ENCODE measurements at regions not wholly inside any gene's neighbourhood (a gene's known extent, or its start where the extent isn't known, plus 50 kb on each side); places are given as distances from the start of the nearest gene placed in this dataset.
A peak's percentile ranks its signal among the peaks of the same experiment; 100 is the strongest.
"Not testable (repeated sequence)": the region's sequence is repeated elsewhere in the genome, so short reads cannot be mapped to it uniquely, and the experiment has no call there.

DNA sequence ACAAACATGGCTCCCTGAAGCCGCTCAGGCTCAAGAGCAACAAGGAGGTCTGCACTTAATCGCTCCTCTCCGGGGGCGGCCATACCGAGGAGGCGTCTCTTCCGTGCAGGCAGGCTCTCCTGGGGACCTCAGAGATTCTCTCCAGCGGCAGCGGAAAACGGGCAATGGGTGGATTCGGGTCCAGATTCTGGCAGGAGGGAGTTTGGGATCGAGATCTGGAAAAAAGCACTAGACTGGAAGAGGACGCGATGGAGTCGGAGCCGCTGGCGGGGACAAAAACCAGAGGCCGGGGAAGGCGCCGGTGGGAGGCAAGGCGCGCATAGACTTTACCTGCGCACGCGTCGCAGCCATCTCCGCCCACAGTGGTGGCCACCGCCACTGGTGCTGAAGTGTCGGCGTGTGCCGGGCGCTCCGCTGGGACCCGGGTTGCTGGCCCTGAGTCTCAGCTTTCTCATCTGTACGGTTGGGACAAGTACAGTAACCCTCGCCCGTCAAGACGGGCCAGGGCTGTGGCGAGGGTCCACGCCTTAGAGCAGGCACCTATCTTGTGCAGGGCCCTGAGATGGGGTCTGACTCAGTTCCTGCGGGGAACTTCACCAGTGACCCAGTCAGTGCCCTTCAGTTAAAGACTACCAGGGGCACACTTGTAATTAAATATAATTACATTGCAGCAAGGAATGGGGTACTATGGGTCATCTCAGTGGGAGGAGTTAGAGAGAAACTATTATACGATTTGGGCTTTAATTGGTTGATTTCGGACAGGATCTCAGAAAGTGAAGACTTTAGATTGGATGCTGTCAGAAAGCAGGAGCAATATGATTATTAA lies 454.1 kb downstream of the SPATA31A1 start:
- not testable (repeated sequence) for H3K27me3 Mint-ChIP-seq (ENCODE audit: low read depth, poor library complexity); H3K9me3 Mint-ChIP-seq; H3K36me3 Mint-ChIP-seq (ENCODE audit: low read depth); H3K4me1 Mint-ChIP-seq
- Mint-ChIP-seq H3K4me3 (peak overlapping the region; percentile 96), H3K27ac (peak overlapping the region; percentile 100)
- DNase-seq, result peak; percentile 70

DNA sequence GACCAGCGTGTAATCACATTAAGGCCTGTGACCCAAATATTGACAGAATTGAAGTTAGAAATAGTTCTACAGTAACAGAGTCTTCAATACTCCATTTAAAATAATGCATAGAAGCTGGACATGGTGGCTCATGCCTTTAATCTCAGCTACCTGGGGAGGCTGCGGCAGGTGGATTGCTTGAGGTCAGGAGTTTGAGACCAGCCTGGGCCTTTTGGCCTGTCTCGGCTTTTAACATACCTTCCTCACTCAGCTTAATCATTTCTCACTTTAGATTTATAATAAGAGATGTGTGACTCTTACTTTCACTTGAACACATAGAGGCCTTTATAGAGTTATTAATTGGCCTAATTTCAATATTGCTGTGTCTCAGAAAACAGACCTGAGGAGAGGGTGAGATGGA lies 454.9 kb downstream of the SPATA31A1 start:
- not testable (repeated sequence) for H3K36me3 Mint-ChIP-seq (ENCODE audit: low read depth); H3K9me3 Mint-ChIP-seq; DNase-seq; H3K4me1 Mint-ChIP-seq; H3K27me3 Mint-ChIP-seq (ENCODE audit: low read depth, poor library complexity); H3K27ac Mint-ChIP-seq
- peak overlapping the region; percentile 52 for H3K4me3 Mint-ChIP-seq

DNA sequence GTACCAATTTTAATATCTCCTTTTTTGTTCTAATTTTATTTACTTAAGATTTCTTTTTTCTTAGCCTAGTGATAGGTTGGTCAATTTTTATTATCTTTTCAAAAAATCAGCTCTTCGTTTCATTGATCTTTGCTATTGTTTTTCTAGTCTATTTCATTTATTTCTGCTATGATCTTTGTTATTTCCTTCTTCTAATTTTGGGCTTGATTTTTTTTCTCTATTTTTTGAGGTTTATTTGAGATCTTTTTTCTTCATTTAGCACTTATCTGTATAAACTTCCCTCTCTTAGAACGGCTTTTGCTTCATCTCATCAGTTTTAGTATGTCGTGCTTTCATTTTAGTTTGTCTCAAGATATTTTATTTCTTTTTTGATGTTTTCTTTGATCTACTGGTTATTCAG lies 456.1 kb downstream of the SPATA31A1 start:
- H3K4me3 Mint-ChIP-seq; H3K36me3 Mint-ChIP-seq (ENCODE audit: low read depth); H3K27ac Mint-ChIP-seq: not testable (repeated sequence)

DNA sequence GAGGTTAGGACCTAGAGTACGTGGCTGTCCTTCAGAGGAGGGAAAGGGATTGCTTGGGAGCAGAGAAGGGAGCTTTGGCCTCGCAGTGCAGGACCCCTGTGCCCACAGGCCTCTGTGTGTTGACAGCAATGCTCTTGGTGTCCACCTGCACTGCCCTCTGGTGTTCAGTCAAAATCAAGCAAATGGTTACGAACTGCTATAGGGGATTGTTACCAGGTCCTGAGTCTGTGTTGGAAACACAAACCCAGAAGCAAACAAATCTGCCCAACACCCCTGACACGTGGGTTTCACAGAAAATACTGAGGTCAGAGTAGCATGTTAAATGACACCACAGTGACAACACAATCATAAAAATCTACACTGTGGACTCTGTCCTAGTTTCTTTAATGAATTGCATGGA lies 473.0 kb downstream of the SPATA31A1 start:
- DNase-seq, result peak; percentile 38
- not testable (repeated sequence) for H3K4me3 Mint-ChIP-seq; H3K36me3 Mint-ChIP-seq (ENCODE audit: low read depth); H3K4me1 Mint-ChIP-seq; H3K9me3 Mint-ChIP-seq; H3K27me3 Mint-ChIP-seq (ENCODE audit: low read depth, poor library complexity); H3K27ac Mint-ChIP-seq
- TF ChIP-seq, protein P1, sequence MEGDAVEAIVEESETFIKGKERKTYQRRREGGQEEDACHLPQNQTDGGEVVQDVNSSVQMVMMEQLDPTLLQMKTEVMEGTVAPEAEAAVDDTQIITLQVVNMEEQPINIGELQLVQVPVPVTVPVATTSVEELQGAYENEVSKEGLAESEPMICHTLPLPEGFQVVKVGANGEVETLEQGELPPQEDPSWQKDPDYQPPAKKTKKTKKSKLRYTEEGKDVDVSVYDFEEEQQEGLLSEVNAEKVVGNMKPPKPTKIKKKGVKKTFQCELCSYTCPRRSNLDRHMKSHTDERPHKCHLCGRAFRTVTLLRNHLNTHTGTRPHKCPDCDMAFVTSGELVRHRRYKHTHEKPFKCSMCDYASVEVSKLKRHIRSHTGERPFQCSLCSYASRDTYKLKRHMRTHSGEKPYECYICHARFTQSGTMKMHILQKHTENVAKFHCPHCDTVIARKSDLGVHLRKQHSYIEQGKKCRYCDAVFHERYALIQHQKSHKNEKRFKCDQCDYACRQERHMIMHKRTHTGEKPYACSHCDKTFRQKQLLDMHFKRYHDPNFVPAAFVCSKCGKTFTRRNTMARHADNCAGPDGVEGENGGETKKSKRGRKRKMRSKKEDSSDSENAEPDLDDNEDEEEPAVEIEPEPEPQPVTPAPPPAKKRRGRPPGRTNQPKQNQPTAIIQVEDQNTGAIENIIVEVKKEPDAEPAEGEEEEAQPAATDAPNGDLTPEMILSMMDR (IDR thresholded peaks at IDR 0.05), result peak; percentile 42

More for the DNA sequence above, 456.1 kb downstream of the SPATA31A1 start:
- H3K4me1 Mint-ChIP-seq; DNase-seq; H3K9me3 Mint-ChIP-seq; H3K27me3 Mint-ChIP-seq (ENCODE audit: low read depth, poor library complexity): not testable (repeated sequence)

All from nephron progenitor cell (in vitro differentiated cells).